Vagina (tissue), 2 donors: ENCODE measurements at regions not wholly inside any gene's neighbourhood (a gene's known extent, or its start where the extent isn't known, plus 50 kb on each side); places are given as distances from the start of the nearest gene placed in this dataset.

Source experiments
- DNase-seq, 2 donors: peaks; one replicate each; pipeline ENCODE4 v3.0.0-alpha.2; 2017; ENCODE audit errors: extremely low spot score in 2 of 2
- H3K27ac ChIP-seq: fragments of 200-600 bp; sonication (generic); one replicate; pipeline ENCODE4 v1.5.1; 2019
- H3K27me3 ChIP-seq: fragments of 200-600 bp; sonication (generic); one replicate; pipeline ENCODE4 v1.5.1; 2019
- H3K36me3 ChIP-seq, 2 donors: fragments of 200-600 bp; sonication (generic); one replicate each; pipeline ENCODE4 v1.5.1; 2017 to 2019
- H3K4me1 ChIP-seq: fragments of 200-600 bp; sonication (generic); one replicate; pipeline ENCODE4 v1.5.1; 2019
- H3K4me3 ChIP-seq, 2 donors: fragments of 200-600 bp; sonication (generic); 1 replicate in 1 of 2; 2 replicates in 1 of 2; pipeline ENCODE4 v1.5.1; 2016 to 2019
- H3K9me3 ChIP-seq: fragments of 200-600 bp; sonication (generic); one replicate; pipeline ENCODE4 v1.5.1; 2019
- CTCF ChIP-seq, 3 experiments: fragments of 450-650 bp in 2 of 3; fragments of 200-600 bp in 1 of 3; sonication (generic) in 1 of 3; IDR thresholded peaks; one replicate each; pipeline ENCODE4 v1.5.1; 2017 to 2019; ENCODE audit warnings: antibody characterized with exemption in 3 of 3, mild to moderate bottlenecking in 2 of 3, moderate library complexity in 2 of 3
- POLR2A ChIP-seq, 2 donors: fragments of 450-650 bp; IDR thresholded peaks; one replicate each; pipeline ENCODE4 v1.6.1; 2017; ENCODE audit warnings: antibody characterized with exemption in 2 of 2, mild to moderate bottlenecking in 2 of 2, moderate library complexity in 2 of 2
- POLR2AphosphoS5 ChIP-seq, 2 donors: sonication (generic); formaldehyde crosslinking; IDR thresholded peaks; one replicate each; pipeline ENCODE4 v1.9.0; 2017; ENCODE audit warnings: antibody characterized with exemption in 2 of 2, mild to moderate bottlenecking in 2 of 2, low read depth in 1 of 2; ENCODE audit not compliant: insufficient read depth in 1 of 2
- intact Hi-C: fragments of 100-400 bp; cut with DNase I; formaldehyde crosslinking; loops from one replicate; pipeline ENCODE4 v1.15.1; 2023

- H3K27ac ChIP-seq = no peak overlapping the region
- H3K4me3 ChIP-seq = no peak overlapping the region
- TF ChIP-seq POLR2AphosphoS5 (IDR thresholded peaks at IDR 0.05; ENCODE audit: insufficient read depth in 1 of 2, low read depth in 1 of 2) = no peak
- H3K9me3 ChIP-seq = no peaks in the 10 kb centered on the region
- DNase-seq = no peak
- peaks cover 10% of the 10 kb centered on the region for H3K4me1 ChIP-seq
- intact Hi-C loops = no loop called here
- H3K27me3 ChIP-seq = no peaks in the 10 kb centered on the region
- no peaks in the 10 kb centered on the region for H3K36me3 ChIP-seq
Observed at GRCh38 chr1:116306840-116307442, 66.1 kb upstream of the ATP1A1 start.

GRCh38 chr1:116308276-116308675 lies 64.8 kb upstream of the ATP1A1 start:
- no peak for TF ChIP-seq CTCF (IDR thresholded peaks at IDR 0.05)
- no peak for TF ChIP-seq POLR2A (IDR thresholded peaks at IDR 0.05)
- no peak for TF ChIP-seq POLR2AphosphoS5 (IDR thresholded peaks at IDR 0.05; ENCODE audit: insufficient read depth in 1 of 2, low read depth in 1 of 2)
- no peaks in the 10 kb centered on the region for H3K9me3 ChIP-seq
- H3K27me3 ChIP-seq = no peaks in the 10 kb centered on the region
- DNase-seq = no peak
- peaks cover 15% of the 10 kb centered on the region for H3K4me1 ChIP-seq
- H3K27ac ChIP-seq = no peak overlapping the region
- no peak overlapping the region for H3K4me3 ChIP-seq
- H3K36me3 ChIP-seq = no peaks in the 10 kb centered on the region
- intact Hi-C loops = no loop called here

- TF ChIP-seq POLR2A (IDR thresholded peaks at IDR 0.05) = no peak
- peak in 1 of 2 donors; percentile 26 for TF ChIP-seq POLR2AphosphoS5 (IDR thresholded peaks at IDR 0.05; ENCODE audit: insufficient read depth in 1 of 2, low read depth in 1 of 2)
- no peak for TF ChIP-seq CTCF (IDR thresholded peaks at IDR 0.05)
- H3K27me3 ChIP-seq = no peaks in the 10 kb centered on the region
- no peak overlapping the region for H3K4me3 ChIP-seq
- no peak for DNase-seq
- no peak overlapping the region for H3K27ac ChIP-seq
- H3K9me3 ChIP-seq = no peaks in the 10 kb centered on the region
- intact Hi-C loops = no loop called here
- H3K36me3 ChIP-seq = no peaks in the 10 kb centered on the region
- peaks cover 15% of the 10 kb centered on the region for H3K4me1 ChIP-seq
Observed at GRCh38 chr1:116309090-116309870, 63.8 kb upstream of the ATP1A1 start.

GRCh38 chr1:116310180-116310579 lies 62.9 kb upstream of the ATP1A1 start:
- no peak for TF ChIP-seq CTCF (IDR thresholded peaks at IDR 0.05)
- TF ChIP-seq POLR2AphosphoS5 (IDR thresholded peaks at IDR 0.05; ENCODE audit: insufficient read depth in 1 of 2, low read depth in 1 of 2) = no peak
- no peak for TF ChIP-seq POLR2A (IDR thresholded peaks at IDR 0.05)
- H3K36me3 ChIP-seq = no peaks in the 10 kb centered on the region
- H3K4me3 ChIP-seq = no peak overlapping the region
- H3K27me3 ChIP-seq = no peaks in the 10 kb centered on the region
- intact Hi-C loops = no loop called here
- DNase-seq = no peak
- H3K27ac ChIP-seq = no peak overlapping the region
- peaks cover 15% of the 10 kb centered on the region for H3K4me1 ChIP-seq
- no peaks in the 10 kb centered on the region for H3K9me3 ChIP-seq

GRCh38 chr1:116311193-116311592 lies 61.9 kb upstream of the ATP1A1 start:
- Histone ChIP-seq H3K36me3 (no peaks in the 10 kb centered on the region), H3K27ac (peak overlapping the region; percentile 11), H3K4me3 (no peak overlapping the region), H3K9me3 (no peaks in the 10 kb centered on the region), H3K4me1 (peaks cover 15% of the 10 kb centered on the region), H3K27me3 (no peaks in the 10 kb centered on the region)
- no peak for TF ChIP-seq POLR2A (IDR thresholded peaks at IDR 0.05)
- TF ChIP-seq POLR2AphosphoS5 (IDR thresholded peaks at IDR 0.05; ENCODE audit: insufficient read depth in 1 of 2, low read depth in 1 of 2) = no peak
- no peak for TF ChIP-seq CTCF (IDR thresholded peaks at IDR 0.05)
- DNase-seq = no peak
- intact Hi-C loops = no loop called here
